GM19372 (cell line): ENCODE measurements at regions not wholly inside any gene's neighbourhood (a gene's known extent, or its start where the extent isn't known, plus 50 kb on each side); places are given as distances from the start of the nearest gene placed in this dataset.
"Not testable (repeated sequence)": the region's sequence is repeated elsewhere in the genome, so short reads cannot be mapped to it uniquely, and the experiment has no call there.

Source experiments
- ATAC-seq: cut with Tn5 transposase; IDR thresholded peaks from one replicate; pipeline ENCODE4 v1.9.1; 2021; ENCODE audit warnings: mild to moderate bottlenecking, low read depth, moderate library complexity; ENCODE audit not compliant: unreplicated experiment

GRCh38 chr18:1392046-1392445 lies 487.4 kb downstream of the ADCYAP1 start:
- ATAC-seq: no peak

DNA sequence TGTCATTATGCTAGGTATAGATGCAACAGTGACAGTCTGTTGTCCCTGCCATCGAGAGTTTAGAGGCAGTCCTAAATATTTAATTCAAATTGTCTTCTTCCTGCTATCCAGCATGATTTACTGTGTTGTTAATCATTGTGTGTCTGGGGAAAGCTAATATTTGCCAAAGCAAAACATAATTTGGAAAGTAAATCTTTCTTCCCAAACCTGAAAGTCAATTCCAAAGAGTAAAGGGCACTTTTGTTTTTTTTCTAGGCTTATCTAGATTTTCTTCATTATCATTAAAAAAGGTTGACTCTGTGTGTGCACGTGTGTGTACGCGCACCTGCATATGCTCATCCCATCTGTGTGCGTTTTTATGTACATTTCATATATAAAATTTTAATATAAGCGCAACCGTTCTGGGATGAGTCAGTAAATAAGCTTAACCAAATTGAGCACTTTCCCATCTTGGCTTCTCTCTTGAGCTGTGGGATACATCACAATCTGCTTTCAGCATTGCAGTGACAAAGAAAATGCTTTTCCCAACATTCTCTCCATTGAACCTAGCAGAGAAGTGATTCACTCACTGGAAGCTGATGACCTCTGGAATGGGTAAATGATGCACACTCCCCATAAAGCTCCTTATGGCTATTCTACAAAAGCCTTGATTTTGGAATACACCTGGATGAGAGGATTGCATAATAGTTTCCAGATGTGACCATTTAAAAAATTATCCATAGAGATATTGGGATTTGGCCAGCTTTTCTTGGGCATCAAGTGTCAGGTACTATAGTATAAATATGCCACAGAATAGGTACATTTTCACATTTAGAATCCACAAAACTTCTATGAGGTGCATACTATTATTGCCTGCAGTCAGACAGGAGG lies 488.4 kb downstream of the ADCYAP1 start:
- no peak for ATAC-seq

DNA sequence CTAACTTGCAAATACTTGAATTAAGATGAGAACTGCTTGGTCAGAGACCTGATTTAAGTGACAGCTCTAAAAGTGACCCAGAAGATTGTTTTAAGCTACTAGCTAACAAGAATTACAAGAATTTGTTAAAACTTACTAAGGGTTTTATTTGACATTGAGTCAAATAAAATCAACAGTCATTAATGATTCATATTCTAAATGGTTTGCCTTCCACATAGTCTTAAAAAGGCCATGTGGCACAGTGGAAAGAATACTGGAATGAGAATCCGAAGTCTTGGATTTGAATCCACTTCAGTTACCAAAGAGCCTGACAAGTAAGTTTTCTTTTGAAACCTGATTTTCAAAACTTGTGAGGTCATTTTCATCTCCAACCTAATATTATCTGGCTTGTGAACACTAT lies 489.3 kb downstream of the ADCYAP1 start:
- ATAC-seq: no peak

GRCh38 chr18:1394426-1394825 lies 489.8 kb downstream of the ADCYAP1 start:
- no peak for ATAC-seq

GRCh38 chr18:1394966-1395365 lies 490.3 kb downstream of the ADCYAP1 start:
- ATAC-seq: no peak

DNA sequence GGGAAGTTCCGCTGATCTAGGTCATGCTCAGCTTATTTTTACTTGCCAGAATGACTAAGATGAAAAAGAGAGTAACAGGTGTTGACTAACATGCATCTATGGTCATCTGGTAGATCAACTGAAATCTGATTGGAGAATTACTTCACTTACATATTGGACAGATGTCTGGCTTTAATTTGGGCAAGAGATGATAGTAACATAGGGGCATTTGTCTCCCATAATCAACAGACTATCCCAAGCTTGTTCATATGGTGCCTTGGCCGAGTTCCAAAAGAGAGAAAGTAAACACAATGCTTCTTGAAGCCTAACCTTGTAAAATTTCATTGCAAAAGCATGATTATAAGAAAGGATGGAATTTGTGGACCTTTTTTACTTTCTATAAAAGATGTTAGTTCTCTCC lies 503.7 kb downstream of the ADCYAP1 start:
- ATAC-seq: no peak

GRCh38 chr18:1412655-1413322 lies 508.1 kb downstream of the ADCYAP1 start:
- ATAC-seq: no peak

DNA sequence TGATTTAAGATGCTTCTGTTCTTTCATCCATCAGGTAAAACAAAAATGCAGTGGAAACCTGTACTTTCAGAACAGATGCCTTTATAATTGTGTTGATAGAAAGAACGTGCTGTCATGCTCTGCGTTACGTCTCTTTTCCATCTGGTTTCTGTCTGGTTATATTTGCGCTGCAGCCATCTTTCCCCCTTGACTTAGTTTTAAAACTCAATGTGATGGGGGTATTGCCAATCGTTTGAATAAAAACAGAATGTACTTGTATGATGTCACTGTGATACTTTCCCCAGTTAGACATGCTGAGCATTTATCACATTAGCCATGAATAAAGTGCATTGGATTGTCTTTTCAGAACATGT lies 508.6 kb downstream of the ADCYAP1 start:
- no peak for ATAC-seq

DNA sequence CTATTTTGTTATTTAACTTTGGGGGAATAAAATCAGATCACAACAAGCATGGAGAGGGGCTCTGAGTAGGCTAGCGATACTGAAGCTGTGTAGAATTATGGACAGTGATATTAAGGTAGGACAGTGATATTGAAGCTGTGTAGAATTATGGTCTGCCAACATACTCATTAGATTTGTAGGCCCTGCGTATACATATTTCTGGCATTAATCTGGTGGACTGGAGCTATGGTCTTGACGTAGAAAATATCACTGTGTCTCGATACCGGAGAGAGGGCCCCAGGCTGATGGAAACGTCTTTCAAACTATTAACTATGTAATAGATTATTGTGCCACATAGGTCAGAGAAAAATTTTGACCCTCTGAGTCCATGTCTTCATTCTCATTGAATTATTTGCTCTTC lies 511.4 kb downstream of the ADCYAP1 start:
- no peak for ATAC-seq

DNA sequence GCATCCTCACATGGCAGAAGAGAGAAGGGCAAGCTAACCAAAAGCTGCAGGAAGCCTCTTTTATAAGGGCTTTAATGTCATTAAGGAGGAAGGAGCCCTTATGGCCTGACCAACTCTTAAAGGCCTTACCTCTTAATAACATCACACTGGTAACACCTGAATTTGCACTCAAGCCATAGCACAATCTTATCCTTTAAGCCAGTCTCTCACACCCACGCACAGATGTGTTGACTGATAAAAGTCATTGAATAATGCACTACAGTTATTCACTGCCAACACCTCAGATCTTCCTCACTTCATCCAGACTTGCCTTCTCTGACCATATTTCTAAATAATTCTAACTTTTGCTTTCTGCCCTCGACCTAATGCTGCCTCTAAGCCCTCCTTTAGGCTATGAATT lies 516.8 kb downstream of the ADCYAP1 start:
- ATAC-seq: no peak

DNA sequence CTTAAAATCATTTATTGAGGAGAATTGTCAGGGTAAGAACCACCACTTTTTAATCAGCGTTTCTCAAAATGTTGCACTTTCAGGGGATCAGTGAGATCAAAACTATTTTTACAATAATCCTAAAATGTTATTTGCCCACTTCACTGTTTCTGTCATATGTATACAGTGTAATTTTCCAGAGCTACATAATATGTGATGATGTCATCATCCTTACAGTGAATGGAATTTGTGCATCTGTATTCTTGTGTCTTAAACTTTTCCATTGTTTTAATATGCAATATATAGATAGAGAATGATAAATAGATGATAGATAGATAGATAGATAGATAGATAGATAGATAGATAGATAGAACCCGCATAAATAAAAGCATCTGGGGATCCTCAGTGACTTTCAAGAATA lies 518.0 kb downstream of the ADCYAP1 start:
- no peak for ATAC-seq

- no peak for ATAC-seq
Measured at GRCh38 chr18:1425679-1426078, 521.0 kb downstream of the ADCYAP1 start.

DNA sequence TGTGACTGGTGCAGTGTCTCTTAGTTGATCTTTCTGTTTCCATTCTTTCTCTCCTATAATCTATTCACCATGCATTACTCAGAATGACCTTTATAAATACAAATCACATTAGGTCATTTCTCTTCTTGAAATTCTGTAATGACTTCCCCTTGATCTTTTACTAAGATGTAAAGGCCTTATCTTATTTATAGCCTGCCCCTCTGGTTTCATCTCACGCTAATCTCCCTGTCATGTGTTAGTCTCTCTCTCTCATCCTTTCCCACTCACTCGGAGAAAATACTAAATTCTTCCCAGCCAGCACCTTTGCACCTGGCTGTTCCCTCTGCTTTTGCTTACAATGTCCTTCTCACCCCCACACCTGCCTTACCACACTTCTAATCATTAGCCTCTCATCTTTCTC lies 530.8 kb downstream of the ADCYAP1 start:
- no peak for ATAC-seq

DNA sequence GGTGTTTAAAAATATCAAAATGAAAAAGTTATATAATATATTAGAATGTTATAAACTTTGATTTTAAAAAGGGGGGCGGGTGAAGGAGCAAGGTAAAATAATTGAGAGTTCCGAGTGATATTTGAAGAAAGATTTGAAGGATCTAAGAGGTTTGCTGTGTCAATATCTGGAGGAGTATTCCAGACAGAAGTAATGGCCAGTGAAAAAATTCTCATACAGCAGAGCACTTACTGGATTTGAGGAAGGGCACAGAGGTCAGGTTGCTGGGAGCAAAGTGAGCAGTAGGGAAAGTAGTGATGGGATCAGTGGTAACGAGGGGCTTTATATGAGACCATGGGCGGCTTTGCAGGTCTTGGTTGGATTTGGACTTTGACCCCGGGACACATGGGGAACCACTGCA lies 531.5 kb downstream of the ADCYAP1 start:
- no peak for ATAC-seq

- no peak for ATAC-seq
Measured at GRCh38 chr18:1438458-1438910, 533.8 kb downstream of the ADCYAP1 start.

DNA sequence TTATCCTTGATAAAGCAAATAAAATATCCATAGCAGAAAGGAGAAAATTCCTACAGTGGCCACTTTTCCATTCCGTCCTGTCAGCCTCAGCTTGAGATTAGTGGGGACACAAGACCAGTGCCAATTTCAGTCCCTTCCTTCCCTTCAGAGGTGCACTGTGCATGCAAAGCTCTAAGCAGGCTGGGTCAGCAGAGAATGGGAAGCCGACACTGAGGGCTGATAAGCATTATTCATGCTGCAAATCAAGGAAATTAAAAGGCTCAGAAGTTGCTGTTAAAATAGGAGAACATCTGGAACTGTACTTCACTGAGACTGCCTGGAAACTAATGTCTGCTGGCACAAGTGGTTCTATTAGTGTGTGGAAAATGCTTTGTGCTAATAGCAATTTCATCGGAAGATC lies 534.3 kb downstream of the ADCYAP1 start:
- ATAC-seq: no peak

DNA sequence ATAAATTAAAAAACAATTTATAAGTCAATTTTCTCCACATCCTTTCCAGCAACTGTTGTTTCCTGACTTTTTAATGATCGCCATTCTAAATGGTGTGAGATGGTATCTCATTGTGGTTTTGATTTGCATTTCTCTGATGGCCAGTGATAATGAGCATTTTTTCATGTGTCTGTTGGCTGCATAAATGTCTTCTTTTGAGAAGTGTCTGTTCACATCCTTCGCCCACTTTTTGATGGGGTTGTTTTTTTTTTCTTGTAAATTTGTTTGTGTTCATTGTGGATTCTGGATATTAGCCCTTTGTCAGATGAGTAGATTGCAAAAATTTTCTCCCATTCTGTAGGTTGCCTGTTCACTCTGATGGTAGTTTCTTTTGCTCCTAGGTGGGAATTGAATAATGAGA lies 539.4 kb downstream of the ADCYAP1 start:
- not testable (repeated sequence) for ATAC-seq

GRCh38 chr18:1446765-1447164 lies 542.1 kb downstream of the ADCYAP1 start:
- no peak for ATAC-seq

GRCh38 chr18:1452821-1453220 lies 548.1 kb downstream of the ADCYAP1 start:
- ATAC-seq: no peak

GRCh38 chr18:1455605-1456004 lies 550.9 kb downstream of the ADCYAP1 start:
- ATAC-seq: no peak

DNA sequence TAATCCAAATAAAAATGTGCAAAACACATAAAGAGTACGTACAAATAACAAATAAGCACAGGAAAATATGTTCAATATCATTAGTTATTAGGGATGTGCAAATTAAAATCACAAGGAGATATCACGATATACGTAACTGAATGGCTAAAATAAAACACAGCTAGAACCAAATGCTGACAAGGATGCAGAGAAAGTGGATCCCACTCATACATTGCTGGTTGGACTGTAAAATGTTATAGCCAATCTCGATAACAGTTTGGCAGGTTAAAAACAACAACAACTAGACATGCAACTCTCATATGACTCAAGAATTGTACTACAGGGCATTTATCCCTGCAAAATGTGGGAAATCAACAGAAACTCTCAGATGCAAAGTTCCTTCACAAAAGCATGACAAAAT lies 553.9 kb downstream of the ADCYAP1 start:
- ATAC-seq: no peak

- no peak for ATAC-seq
Measured at GRCh38 chr18:1463981-1464380, 559.3 kb downstream of the ADCYAP1 start.
